H4 (cell line): ENCODE measurements at regions not wholly inside any gene's neighbourhood (a gene's known extent, or its start where the extent isn't known, plus 50 kb on each side); places are given as distances from the start of the nearest gene placed in this dataset.

ENCODE experiments used
- DNase-seq: peaks from one replicate; pipeline ENCODE4 v3.0.0-alpha.2; 2015; ENCODE audit warnings: low spot score

DNA sequence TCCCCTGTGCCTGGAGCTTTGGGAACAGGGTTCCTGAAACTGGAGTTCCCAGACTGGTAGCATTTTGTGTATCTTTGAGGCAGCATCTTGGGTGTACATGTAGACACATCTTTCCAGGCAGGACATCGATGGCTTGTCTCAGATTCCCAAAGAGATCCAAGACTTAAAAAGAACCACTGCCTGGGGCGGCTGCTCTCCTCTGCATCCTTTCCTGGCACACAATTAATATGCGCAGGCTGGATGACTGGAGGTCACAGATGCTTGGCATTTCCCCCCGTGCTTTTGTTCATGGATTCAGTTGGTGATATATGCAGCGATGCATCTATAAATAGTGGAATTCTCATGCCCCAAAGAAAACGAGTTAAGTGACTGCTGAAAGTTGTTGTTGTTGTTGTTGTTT is 80.5 kb downstream of the CLDN34 start:
- DNase-seq, result no peak

DNA sequence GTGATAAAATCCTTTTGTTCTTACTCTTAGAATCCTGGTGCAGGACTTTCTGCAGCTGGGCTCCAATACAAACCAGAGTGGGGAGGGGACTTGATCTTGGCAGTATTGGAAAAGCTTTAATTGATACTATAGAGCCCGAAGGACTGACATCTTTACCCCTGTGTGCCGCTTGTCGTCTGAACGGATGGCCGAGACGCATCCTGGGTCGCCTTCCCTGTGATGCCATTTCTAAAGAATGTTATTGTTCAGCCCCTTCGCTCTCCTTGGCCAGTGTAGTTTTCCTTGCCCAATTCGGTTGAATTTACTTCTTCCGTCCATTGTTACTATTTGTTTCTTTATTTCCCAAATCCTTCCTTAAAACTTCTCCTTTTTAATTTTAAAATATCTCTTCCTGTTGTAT is 80.9 kb downstream of the CLDN34 start:
- no peak for DNase-seq

DNA sequence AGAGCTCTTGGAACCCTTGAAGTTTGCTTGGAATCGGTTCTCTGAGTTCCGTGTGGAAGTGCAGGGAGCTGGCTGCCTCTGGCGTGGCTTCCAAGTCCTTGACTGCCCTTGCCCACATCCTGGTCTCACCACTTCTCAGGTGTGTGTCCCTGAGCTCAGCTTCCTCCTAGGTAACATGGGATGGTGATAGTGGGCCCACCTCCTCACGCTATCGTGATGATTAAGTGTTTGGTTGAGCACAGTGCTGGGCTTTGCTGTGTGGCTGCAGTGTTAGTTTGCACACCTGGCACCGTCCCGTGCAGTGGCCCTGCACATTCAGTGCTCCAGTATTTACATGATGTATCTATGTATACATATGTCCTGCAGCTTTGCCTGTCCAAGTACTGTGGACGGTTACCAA is 81.5 kb downstream of the CLDN34 start:
- no peak for DNase-seq

DNA sequence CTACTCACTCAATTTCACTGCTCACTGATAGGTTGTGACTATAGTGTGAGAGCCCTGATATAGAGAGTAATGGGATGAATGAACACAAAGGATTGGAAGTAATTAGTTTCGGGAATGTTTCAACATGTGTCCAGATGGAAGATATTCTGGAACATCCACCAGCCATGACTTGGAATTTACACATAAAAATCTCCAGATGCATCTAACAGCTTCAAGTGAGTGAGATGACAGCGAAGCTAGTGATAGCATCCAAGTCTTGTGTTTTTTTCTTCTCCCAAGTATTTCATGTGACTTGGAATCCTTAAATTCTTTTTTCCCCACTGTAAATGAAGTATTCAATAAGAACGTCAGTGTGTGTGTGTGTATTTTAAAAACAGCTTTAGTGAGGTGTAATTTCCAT is 82.1 kb downstream of the CLDN34 start:
- DNase-seq, result no peak

DNA sequence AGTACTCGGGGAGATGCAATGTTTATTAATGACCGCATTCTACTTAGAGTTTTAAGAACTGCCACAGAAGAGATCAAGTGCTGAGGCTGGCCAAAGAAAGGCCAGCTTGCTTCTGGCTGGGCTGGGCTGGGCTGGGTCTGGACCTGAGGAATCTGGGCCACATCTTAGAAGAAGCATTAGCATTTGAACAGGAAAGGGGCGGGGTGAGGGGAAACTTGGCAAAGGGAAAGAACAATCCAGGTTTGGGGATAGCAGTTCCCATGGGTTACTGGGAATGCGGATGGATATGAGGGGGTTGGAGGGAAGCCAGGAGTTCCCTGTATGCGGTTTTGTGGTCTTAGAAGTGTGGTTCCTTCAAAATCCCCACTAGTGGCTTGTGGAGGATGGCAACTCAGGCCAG is 83.3 kb downstream of the CLDN34 start:
- DNase-seq, result peak; percentile 11

DNA sequence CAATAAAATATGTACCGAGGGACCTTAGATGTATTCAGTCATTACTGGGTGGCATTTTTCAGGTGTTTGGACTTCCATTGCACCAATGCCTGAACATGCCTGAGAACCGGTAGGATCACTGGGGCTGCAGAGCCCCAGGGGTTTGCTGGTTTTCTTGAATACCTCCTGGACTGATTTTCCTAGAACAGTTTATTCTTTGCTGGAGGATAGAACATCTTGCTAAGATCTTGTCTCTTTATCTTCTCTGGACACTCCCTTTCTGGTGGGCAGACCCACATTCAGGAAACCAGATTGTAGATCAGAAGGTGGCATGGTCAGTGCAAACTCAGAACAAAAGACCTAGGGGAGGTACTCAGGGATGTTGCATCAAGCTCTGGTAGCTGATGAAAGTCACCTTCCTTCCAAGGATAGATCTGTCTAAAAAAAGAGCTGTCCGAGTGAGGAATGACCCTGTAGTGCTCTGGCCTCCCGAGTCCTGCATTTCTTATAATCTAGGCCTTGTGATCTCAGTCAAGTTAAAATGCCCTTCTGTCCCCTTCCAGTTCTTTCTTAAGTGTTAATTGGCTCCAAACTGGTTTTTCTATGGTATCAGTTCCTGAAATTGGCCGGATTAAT is 84.8 kb downstream of the CLDN34 start:
- no peak for DNase-seq

DNA sequence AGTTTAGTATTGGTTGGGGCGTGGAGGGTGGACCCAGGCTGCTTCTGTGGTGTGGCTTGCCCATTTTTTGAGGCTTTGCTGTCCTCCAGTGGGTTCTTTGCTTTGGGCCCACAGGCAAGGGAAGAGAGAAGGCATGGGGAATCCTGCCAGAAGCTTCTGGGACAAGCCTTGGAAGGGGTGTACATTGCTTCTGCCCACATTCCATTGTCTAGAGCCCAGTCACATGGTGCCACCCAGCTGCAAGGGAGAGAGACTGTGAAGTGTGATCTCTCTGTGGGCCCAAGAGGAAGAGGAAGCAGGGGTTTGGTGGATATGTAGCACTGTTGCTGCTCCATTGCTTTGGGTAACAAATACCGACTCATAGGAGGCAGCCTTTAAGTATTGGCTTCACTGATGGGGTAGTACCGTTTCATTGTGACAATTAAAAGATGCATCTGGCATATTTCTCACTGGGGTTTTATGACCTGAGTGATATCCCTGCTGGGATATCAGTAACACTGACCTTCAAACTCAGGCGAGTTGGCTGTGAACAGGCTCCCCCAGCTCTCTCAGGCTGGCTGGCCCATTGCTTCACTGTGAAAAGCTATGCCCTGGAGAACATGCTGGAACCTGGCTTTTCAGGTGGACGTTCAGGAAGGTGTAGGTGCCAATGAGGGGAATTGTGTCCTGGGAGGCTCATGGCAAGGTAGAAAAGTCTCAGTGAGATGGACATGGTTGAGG is 85.9 kb downstream of the CLDN34 start:
- DNase-seq, result no peak

DNA sequence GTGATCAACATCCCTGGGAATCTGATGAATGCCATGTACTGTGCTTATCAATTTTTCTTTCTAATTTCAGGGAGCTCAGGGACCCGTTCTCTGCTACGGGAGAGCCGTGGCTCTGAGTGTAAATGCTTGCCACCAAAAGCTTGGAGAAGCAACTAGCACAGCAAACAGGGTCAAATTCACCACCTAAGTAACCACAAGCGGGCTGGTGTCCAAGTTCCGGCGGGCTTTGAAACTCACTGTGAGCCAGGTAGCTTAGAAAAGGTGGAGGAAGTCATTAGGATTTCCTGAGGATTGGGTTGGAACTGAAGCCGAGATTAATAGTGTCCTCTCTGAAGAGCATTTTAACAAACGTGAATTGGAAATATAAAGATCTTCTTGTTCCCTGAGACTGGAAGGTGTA is 87.2 kb downstream of the CLDN34 start:
- DNase-seq, result no peak

DNA sequence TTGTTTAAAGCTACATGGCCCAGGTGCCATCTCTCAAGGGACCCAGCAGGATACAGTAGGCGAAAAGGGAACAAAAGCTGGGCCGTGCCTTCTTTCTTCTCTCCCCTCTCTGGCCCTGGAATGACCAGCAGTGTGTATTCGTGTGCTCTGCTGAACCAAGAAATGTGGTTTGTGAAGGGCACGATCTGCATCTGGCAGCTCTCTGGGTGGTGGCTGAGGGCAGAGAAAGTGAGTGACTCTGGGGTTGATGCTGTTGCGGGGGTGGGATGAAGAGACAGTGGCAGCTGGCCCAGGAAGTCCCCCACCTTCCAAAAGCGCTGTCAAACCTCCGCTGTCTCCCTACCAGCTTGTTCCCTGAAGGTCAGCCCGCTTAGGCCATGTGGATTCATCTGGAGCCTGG is 88.3 kb downstream of the CLDN34 start:
- no peak for DNase-seq

DNA sequence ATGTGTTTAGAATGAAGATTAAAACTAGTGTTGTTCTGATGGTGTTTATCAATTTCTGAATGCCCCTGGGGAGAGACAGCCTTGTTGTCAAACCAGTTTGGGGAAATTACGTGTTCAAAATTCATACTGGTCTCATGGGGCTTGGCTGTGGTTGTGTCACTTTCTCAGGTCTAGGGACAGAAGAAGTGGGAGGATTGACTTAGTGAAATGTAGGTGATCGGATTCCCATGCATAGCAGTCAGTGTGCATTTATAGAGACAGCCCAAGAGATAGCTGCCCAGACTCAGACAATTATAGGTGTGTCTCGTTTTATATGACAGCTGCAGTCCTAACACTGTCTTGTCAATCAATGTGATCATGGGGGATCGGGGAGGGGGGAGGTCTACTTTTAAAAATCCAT is 94.4 kb upstream of the CLCN4 start:
- no peak for DNase-seq

DNA sequence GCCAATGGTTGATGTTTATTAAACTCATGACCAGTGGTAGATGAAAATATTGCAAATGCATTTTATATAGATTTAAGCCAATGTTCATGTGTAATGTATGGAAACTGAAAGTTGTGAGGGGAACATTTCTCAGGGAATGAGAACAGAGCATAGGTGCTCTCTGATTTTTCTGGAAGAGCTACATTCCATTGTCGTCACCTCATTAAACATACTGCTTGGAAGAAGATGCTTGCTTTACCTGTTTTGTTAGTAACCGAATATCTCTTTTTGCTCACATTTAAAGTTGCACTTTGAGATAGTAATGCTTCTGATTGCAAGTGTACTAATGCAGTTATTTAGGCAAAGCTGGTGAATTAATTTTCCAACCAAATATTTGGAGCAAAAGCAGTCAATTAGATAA is 93.8 kb upstream of the CLCN4 start:
- no peak for DNase-seq

DNA sequence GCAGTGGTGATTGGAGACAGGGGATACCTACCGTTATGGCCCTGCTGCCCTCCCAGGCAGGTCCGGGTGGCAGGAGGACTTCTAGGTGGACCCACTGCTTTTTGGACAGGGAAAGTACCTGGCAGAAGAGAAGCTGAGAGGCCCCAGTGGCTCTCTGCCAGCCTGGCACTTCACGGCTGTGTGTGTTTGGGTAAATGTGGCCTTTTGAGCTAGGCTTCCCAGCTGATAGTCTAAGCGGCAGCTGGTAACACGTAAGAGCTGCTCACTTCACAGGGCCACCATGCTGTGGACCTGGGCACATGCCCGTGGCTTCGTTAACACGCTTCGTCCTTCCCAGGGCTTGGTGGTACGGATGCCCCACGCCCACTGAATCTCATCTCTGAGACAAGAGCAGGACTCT is 92.0 kb upstream of the CLCN4 start:
- DNase-seq, result no peak

DNA sequence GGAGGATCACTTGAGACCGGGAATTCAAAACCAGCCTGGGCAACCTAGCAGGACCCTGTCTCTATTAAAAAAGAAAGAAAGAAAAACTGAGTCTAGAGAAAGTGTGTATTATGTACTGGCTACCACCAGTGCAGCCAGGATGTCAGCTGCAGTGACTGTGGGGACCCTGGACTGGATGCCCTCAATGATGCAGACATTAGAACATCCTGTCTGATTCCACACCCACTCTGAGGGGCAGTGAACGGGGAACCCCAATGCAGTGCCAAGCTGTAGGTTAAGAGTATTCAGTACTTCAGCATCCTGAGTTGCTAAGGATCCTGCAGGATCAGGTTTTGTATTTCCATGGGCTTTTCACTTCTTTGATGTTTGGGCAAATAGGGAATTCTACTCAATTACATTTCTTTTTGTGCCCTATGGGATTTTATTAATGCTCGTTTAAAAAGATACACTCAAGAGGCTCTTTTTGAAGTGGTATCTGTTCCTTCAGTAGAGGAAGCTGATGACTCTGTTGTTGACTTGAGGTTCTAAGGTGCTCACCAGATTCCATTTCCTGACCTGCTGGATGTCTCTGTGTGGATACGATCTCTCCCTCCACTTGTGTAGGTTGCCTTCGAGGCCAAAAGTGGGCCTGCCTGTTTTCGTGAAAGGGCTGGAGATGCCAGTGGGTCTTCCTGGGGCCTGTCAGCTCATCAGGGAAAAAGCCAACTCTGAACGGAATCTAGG is 85.9 kb upstream of the CLCN4 start:
- DNase-seq, result no peak

DNA sequence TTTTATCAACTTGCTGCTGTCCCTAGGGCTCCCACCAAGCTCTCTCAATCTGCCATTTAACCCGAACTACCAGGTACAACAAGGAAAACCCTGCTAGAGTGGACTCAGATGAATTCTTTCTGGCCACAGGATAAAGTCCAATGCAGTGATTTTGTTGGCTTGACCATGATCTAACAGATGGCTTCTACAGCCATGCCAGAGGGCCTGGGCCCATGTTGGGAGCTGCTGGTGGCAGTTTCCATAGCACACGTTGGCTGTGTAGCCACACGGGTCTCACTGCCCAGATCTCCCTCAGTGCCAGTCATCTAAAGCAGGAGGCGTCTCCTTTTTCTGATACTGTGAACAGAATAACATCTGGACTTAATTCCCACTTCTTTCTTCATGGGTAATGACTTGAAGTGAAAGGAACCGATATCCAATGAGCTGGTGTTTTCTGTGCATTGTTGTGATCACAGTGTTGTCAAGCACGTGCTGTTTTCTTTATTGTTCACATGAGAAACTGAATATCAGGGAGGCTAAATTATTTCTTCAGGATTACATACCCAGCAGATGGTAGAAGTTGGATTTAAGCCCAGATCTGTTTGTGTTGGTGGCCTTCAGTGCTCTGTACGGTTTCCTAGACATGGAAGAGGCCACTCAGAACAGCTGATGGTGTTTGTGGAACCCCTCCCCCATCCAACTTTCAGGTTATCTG is 85.2 kb upstream of the CLCN4 start:
- DNase-seq, result no peak

DNA sequence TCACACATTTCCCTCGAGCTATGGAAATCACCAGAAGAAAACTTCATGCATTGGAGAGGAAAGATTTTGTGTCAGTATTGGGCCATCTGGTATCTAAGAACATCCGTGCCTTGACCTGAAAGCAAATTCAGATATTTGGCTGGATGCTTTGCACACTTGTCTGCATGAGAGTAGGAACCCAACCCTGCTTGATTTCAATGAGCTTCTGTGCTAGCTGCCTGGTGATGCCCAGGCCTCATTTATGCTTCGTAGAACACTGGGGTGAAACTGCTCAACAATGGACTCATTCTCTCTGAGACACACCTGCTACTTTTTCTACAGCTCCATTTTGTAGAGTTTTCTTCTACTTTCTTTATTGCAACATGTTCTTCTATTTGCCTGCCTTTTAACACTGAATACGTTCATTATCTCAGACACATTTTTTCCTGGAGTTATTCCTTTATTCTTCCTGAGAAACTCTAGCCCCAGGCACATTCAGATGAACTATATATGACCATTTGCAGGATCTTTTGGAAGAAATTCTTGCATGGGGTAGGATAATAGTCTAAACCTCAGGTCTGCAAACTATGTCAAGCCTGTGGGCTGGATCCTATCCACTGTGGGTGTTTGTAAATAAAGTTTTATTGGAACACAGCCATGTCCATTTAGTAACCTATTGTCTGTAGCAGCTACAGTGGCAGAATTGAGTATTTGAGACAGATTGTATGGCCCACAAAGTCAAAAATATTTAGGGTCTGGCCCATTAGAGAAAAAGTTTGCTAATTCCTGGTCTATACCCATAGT is 83.8 kb upstream of the CLCN4 start:
- DNase-seq, result no peak

DNA sequence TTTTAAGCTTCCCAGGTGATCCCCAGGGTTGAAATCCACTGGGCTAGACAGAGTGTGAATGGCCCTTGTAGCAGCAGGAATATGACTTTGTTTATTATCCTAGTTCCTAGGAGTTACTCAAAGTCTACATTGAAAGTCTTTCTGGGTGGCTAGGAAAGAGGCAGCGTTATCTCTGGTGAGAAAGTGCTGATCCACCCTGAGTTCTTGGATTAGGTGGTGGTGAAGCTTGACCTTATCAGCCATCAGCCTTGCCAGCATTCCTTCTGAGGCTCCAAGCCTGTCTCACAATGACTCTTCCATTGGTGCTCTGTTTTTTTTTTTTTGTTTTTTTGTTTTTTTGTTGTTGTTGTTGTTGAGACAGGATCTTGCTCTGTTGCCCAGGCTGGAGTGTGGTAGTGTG is 83.1 kb upstream of the CLCN4 start:
- DNase-seq, result no peak

DNA sequence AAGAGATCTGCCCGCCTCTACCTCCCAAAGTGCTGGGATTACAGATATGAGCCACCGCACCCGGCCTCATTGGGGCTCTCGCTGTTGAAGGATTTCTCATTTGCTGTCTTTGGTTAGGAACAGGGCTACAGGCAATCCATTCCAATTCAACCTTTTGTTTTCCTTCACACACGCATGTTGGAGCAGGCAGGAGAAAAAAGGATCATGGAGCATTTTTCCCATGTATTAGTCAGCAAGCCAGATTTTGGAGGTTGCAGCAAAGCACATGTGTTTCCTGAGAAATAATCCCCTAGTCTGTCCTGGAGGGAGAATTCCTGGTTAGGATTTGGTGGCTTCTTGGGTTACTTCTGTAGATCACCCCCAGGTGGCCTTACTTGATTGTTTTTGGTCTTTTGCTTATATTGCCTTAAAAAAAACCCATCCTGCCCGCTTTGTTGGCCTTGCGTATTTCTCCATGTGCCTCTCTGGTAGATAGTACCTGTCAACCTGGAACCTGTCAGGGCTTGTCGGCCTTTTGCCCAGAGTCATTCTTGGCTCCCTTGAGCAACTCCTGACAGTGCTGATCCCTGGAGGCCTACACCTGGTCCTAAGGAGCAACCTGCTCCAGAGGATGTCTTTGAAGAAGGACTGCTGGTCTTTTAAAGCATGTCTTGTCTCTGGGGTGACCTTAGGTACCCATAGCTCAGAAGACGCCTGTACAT is 82.4 kb upstream of the CLCN4 start:
- no peak for DNase-seq

DNA sequence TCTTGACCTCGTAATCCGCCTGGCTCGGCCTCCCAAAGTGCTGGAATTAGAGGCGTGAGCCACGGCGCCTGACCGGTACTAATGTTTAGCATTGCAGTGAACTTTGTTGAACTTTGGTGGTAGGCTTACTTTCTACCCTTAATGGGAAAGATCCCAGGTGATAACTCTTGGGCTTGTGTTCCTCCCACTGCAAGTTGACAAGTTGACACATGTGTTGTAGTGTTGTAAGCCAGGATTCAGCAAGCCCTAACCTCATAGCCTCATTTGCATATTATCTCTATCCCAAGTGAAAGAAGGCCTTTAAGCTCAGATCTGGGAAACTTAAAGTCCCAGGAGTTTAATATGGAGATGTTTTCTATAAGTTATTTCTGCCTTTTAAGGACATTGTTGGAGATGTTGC is 80.0 kb upstream of the CLCN4 start:
- no peak for DNase-seq

DNA sequence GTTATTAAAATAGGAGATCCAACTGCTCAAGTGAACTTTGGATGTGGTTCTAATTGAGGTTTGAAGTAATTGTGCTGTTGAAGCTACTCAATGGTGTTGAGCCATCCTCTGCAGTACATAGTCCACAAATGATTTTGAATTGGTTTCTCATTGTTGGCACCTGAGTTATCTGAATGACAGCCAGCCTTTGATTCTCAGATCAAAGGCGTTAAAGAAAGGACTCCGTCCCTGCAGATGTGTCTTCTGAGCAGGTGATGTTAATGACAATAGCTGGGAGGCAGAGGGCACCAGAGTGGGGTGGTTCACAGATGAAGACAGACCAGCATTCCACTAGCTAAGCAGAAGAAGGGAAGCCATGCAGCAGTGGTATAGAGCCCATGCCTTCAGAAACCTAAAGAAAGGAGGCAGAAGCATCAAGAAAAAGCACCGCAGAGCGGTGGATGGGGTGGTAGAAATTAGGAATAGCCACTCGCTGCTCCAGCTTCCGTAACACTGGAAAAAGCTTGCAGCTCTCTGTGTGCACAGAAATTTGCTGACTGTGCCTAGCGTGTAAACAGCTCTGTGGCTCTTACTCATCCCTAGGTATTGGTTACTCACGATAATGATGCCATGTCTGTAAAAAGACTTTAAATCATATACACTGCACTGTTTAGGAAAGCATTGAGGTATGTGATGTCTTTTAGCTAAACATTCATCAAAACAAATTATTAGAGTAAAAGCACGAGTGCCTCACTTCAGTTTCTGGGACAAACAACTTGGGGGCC is 79.2 kb upstream of the CLCN4 start:
- DNase-seq, result peak; percentile 13

DNA sequence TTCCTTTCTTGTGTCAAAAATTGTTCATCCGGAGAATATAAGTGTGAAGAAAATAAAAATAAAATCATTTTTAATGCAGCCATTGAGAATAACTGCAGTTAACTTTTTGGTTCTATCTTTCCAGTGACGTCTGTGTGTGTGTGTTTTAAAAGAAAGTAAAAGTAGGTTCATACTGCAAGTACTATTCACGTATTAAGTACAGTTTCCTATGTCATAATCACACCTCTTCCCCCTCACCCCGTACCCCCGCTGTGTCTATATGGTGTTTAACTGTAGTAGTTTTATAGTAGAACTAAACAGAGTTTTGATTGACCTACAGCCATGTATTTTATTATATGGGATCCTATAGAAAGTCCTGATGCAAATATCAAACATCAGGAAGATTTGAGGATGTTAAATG is 78.5 kb upstream of the CLCN4 start:
- no peak for DNase-seq

DNA sequence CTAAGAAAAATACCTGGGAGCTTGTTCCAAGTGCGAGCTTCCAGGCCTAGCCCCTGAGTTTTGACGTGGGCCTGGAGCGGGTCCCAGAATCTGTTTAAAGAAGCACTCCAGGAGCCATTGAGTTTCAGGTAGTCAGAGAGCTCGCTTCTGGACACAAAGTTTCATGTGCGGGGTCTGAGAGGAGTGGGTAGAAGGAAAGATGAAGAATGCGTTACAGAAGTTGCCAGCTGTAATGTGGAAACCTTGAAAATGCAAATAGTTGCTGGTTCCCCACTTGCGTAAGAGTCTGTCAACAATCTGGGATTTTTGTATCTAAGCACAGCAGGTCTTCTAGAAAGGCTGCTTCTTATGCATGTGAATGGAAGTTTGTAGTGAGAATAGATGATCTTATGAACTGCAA is 77.5 kb upstream of the CLCN4 start:
- no peak for DNase-seq
